ENCODE measurements at regions not wholly inside any gene's neighbourhood (a gene's known extent, or its start where the extent isn't known, plus 50 kb on each side); places are given as distances from the start of the nearest gene placed in this dataset.

DNA sequence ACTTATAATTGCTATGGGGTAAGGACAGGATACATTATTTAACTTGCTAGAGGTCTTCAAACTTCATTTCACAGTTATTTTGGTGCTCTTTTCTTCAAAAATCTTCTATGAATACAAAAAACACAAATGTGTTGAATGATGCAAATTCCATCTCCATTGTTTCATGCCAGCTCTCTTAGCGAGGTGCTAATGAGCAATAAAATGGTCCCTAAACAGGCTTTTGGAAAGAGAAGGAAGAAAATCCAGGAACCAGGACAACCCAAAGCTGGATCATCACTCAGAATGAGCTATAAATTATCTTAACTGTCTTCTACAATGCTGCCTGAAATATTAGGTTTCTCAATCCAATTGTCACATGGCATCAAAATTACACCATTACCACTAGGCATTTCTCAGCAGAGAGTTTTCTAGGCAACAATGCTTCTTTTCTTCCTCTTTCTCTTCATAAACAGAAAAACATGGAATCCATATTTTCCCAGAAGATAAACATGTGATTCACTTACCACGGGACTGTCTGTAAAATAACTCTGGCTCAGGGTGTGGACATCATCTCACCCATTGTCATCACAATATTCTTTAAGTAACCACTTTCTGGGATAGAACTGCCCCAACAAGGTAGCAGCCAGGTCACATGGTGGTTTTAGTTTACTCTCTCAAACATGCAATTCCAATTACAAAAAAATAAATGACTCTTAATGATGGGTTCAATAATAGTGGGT lies 249.4 kb downstream of the NPR3 start:
- TF ChIP-seq CTCF (IDR thresholded peaks at IDR 0.05) (no peak), POLR2AphosphoS5 (IDR thresholded peaks at IDR 0.05) (no peak)
